Nephron progenitor cell (in vitro differentiated cells): ENCODE measurements at regions not wholly inside any gene's neighbourhood (a gene's known extent, or its start where the extent isn't known, plus 50 kb on each side); places are given as distances from the start of the nearest gene placed in this dataset.

Experiments used
- DNase-seq: peaks from one replicate; pipeline ENCODE4 v3.0.0; 2021
- H3K27ac Mint-ChIP-seq: 2 replicates; pipeline ENCODE4 v1.8.0; 2021; ENCODE audit warnings: mild to moderate bottlenecking, moderate library complexity, mixed read lengths
- H3K27me3 Mint-ChIP-seq: 2 replicates; pipeline ENCODE4 v1.8.0; 2021; ENCODE audit warnings: mild to moderate bottlenecking, low read depth, mixed read lengths; ENCODE audit not compliant: poor library complexity
- H3K36me3 Mint-ChIP-seq: 2 replicates; pipeline ENCODE4 v1.8.0; 2021; ENCODE audit warnings: low read depth, mixed read lengths
- H3K4me1 Mint-ChIP-seq: 2 replicates; pipeline ENCODE4 v1.8.0; 2021; ENCODE audit warnings: mixed read lengths
- H3K4me3 Mint-ChIP-seq: 2 replicates; pipeline ENCODE4 v1.8.0; 2021; ENCODE audit warnings: mild to moderate bottlenecking, moderate library complexity, mixed read lengths
- H3K9me3 Mint-ChIP-seq: 2 replicates; pipeline ENCODE4 v1.8.0; 2021; ENCODE audit warnings: mild to moderate bottlenecking, moderate library complexity, mixed read lengths
- TF ChIP-seq, protein P1 (sequence below): fragments of 200-600 bp; sonication (generic); IDR thresholded peaks from 2 replicates; pipeline ENCODE4 v1.5.0; 2021; ENCODE audit warnings: antibody characterized with exemption

DNA sequence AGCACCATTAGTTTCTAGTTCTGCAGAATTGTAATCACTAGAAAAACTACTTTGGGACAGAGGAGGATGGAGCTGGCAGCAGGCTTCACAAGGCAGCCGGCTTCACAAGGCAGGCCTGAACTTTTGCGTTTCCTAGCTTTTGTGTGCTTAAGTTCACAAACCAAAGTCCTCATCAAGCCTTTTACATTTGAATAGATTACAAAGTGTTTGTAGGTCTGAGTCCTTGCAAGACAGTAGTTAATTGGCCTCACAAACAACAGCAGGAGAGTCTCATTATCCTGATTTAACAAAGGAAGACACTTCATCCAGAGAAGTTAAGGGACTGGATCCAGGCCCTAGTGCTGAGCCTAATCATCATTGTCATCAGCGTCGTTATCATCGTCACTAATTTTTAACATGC lies 147.8 kb upstream of the AUTS2 start:
- no peak overlapping the region for H3K27ac Mint-ChIP-seq
- peaks cover 2% of the 10 kb centered on the region for H3K27me3 Mint-ChIP-seq
- no peak overlapping the region for H3K4me3 Mint-ChIP-seq
- no peaks in the 10 kb centered on the region for H3K36me3 Mint-ChIP-seq
- TF ChIP-seq, protein P1, sequence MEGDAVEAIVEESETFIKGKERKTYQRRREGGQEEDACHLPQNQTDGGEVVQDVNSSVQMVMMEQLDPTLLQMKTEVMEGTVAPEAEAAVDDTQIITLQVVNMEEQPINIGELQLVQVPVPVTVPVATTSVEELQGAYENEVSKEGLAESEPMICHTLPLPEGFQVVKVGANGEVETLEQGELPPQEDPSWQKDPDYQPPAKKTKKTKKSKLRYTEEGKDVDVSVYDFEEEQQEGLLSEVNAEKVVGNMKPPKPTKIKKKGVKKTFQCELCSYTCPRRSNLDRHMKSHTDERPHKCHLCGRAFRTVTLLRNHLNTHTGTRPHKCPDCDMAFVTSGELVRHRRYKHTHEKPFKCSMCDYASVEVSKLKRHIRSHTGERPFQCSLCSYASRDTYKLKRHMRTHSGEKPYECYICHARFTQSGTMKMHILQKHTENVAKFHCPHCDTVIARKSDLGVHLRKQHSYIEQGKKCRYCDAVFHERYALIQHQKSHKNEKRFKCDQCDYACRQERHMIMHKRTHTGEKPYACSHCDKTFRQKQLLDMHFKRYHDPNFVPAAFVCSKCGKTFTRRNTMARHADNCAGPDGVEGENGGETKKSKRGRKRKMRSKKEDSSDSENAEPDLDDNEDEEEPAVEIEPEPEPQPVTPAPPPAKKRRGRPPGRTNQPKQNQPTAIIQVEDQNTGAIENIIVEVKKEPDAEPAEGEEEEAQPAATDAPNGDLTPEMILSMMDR: no peak
- DNase-seq: no peak
- peaks cover 11% of the 10 kb centered on the region for H3K4me1 Mint-ChIP-seq
- peaks cover under 1% of the 10 kb centered on the region for H3K9me3 Mint-ChIP-seq

DNA sequence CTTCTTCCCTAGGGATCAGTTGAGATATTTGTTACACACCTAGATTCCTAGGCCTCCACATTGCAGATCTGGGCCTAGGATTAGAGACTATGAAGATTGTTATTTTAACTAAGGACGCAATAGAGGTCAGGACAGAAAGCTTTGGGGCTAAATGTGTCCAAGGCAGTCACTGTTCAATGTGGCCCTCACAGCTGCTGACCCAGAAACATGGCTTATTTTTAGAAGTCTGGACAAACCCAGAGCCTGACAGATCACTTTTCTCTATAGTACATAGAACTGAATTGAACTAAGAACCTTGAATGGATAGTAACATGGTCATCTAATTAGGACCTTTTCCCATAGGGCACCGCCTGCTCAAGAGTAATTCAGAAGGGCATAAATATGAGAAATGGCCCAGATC lies 146.6 kb upstream of the AUTS2 start:
- no peak for DNase-seq
- Mint-ChIP-seq H3K4me3 (no peak overlapping the region), H3K36me3 (no peaks in the 10 kb centered on the region), H3K4me1 (peaks cover 4% of the 10 kb centered on the region), H3K27ac (no peak overlapping the region), H3K9me3 (no peaks in the 10 kb centered on the region), H3K27me3 (peaks cover 2% of the 10 kb centered on the region)
- TF ChIP-seq, protein P1: no peak

DNA sequence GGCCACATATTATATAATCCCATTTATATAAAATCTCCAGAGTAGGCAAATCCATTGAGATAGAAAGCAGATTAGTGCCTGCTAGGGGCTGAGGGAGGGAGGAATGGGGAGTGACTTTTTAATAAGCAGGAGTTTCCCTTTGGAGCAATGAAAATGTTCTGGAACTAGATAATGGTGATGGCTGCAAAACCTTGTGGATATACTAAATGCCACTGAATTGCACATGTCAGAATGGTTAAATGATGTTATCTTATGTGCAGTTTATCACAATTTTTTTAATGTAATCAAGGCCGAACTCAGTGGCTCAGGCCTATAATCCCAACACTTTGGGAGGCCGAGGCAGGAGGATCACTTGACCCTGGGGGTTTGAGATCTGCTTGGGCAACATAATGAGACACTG lies 145.5 kb upstream of the AUTS2 start:
- peaks cover 3% of the 10 kb centered on the region for H3K4me1 Mint-ChIP-seq
- no peaks in the 10 kb centered on the region for H3K9me3 Mint-ChIP-seq
- TF ChIP-seq, protein P1: no peak
- no peak overlapping the region for H3K4me3 Mint-ChIP-seq
- no peaks in the 10 kb centered on the region for H3K36me3 Mint-ChIP-seq
- peaks cover 2% of the 10 kb centered on the region for H3K27me3 Mint-ChIP-seq
- no peak for DNase-seq
- no peak overlapping the region for H3K27ac Mint-ChIP-seq

DNA sequence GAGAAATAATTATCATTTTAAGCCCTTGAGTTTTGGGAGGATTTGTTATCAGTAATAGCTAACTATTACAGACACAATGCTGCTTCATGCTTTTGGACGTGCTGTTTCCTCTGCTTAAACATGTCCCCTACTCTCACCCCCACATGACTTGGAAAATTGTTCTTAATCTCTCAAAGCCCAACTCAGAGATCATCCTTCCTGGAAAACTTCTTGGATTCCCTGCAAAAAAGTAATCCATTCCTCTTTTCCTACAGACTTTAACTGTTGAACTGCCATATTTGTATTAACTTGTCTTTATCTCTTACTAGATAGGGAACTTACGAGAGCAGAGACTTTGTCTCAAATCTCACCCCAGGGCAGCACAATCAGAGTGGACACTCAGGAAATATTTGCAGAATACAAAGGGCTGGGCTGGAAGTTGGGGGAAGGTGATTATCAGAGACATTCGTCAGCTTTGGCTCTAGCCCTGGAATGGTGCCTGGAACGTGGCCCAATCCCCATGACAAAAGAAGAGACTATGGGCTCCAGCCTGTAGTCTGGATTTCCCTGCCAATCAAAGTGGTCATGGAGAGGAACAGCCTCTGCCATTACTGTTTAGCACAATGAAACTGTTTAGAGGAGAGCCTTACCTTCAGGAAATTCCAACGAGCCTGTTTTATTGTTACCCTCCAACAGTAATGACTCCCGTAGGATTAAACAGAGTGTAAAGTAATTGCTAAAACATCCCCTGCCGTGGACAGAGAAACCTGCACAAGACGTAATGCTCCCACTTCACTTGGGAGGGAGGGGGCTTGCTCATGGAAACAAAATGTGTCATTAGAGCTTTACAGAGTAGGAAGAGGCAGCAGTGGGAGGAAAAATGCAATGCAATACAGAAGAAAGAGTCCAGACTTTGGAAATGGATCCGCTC lies 140.4 kb upstream of the AUTS2 start:
- no peak for DNase-seq
- peaks cover 6% of the 10 kb centered on the region for H3K9me3 Mint-ChIP-seq
- peaks cover 11% of the 10 kb centered on the region for H3K4me1 Mint-ChIP-seq
- peaks cover 3% of the 10 kb centered on the region for H3K27me3 Mint-ChIP-seq
- no peaks in the 10 kb centered on the region for H3K36me3 Mint-ChIP-seq
- H3K27ac Mint-ChIP-seq: peak overlapping the region; percentile 27
- TF ChIP-seq, protein P1: no peak
- peak overlapping the region; percentile 47 for H3K4me3 Mint-ChIP-seq

DNA sequence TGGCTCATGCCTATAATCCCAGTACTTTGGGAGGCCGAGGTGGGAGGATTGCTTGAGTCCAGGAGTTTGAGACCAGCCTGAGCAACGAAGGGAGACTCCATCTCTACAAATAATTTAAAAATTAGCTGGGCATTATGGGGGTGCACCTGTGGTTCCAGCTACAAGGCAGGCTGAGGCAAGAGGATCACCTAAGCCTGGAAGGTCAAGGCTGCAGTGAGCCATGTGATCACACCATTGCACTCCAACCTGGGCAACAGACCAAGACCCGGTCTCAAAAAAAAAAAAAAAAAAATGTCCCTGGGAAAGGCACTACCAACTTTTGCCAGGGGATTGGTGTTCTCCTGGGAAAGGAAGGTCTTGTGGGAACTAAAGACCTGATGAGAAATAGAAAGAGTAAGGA lies 134.2 kb upstream of the AUTS2 start:
- TF ChIP-seq, protein P1: no peak
- Mint-ChIP-seq H3K27me3 (peaks cover 3% of the 10 kb centered on the region), H3K4me3 (no peak overlapping the region), H3K27ac (no peak overlapping the region), H3K36me3 (peaks cover 3% of the 10 kb centered on the region), H3K9me3 (peaks cover 30% of the 10 kb centered on the region), H3K4me1 (no peaks in the 10 kb centered on the region)
- no peak for DNase-seq

DNA sequence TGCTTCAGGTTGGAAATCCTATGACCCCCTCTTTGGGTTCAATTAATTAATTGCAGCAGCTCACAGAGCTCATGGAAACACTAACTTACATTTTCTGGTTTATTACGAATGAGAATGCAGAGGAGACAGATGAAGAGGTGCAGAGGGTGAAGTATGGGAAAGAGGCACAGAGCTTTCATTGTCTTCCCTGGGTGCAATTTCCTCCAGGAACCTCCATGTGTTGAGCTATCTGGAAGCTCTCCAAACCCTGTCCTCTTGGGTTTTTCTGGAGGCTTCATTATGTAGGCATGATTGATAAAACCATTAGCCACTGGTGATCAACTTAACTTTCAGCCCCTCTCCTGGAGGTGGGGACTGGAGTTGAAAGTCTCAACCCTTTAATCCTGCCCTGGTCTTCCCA lies 133.0 kb upstream of the AUTS2 start:
- Mint-ChIP-seq H3K27ac (no peak overlapping the region), H3K9me3 (peaks cover 41% of the 10 kb centered on the region), H3K27me3 (peaks cover 3% of the 10 kb centered on the region), H3K4me1 (no peaks in the 10 kb centered on the region), H3K4me3 (no peak overlapping the region), H3K36me3 (peaks cover 11% of the 10 kb centered on the region)
- no peak for DNase-seq
- TF ChIP-seq, protein P1: no peak
